ENCODE measurements at regions not wholly inside any gene's neighbourhood (a gene's known extent, or its start where the extent isn't known, plus 50 kb on each side); places are given as distances from the start of the nearest gene placed in this dataset.

- no peaks in the 10 kb centered on the region for H3K9me1 ChIP-seq (replicated peaks; ENCODE audit: control insufficient read depth, extremely low read depth, insufficient read depth, low read length)
- DNase-seq (ENCODE audit: low read depth, low spot score) (no peak), FAIRE-seq (no peak)
- no peak overlapping the region for H3K9ac ChIP-seq (replicated peaks; ENCODE audit: extremely low read depth, insufficient read depth, low read length)
- intact Hi-C loops (cut with micrococcal nuclease) (no loop called here), dilution Hi-C loops (cut with MboI; ENCODE audit: extremely low pct_ligation_motif_present, low sequenced_read_pairs) (no loop called here)
- no peaks in the 10 kb centered on the region for H3K36me3 ChIP-seq (ENCODE audit: control insufficient read depth in 2 of 2, extremely low read depth in 1 of 2, insufficient read depth in 2 of 2, low read length in 2 of 2)
- ChIA-PET POLR2A (no interaction called here), CTCF (no interaction called here)
- no peak overlapping the region for H3K4me2 ChIP-seq (ENCODE audit: insufficient read depth, low read length)
- H3K27ac ChIP-seq (ENCODE audit: insufficient read depth, low read depth, low read length), result no peak overlapping the region
- TF ChIP-seq EZH2 (IDR thresholded peaks at IDR 0.05; ENCODE audit: borderline replicate concordance, low read depth, low read length, severe bottlenecking), result no peak
- no peak for TF ChIP-seq FOS (IDR thresholded peaks at IDR 0.05; ENCODE audit: borderline replicate concordance, insufficient read depth, low read length)
- TF ChIP-seq JUN (IDR thresholded peaks at IDR 0.05; ENCODE audit: borderline replicate concordance, insufficient read depth, insufficient read length, low read depth), result no peak
- TF ChIP-seq POLR2A (IDR thresholded peaks at IDR 0.05; ENCODE audit: low read depth, low read length), result no peak
- no peak for TF ChIP-seq MAX (IDR thresholded peaks at IDR 0.05; ENCODE audit: insufficient read depth, insufficient read length)
- no peak for TF ChIP-seq GATA2 (IDR thresholded peaks at IDR 0.05; ENCODE audit: insufficient read depth, insufficient read length, low read depth, low read length)
- TF ChIP-seq CTCF (IDR thresholded peaks at IDR 0.05; ENCODE audit: extremely low read depth in 1 of 2, insufficient read depth in 1 of 2, low read depth in 1 of 2, low read length in 2 of 2), result no peak
- no peak for TF ChIP-seq MYC (IDR thresholded peaks at IDR 0.05; ENCODE audit: low read depth, low read length)
- TF ChIP-seq POLR2AphosphoS5 (IDR thresholded peaks at IDR 0.05; ENCODE audit: insufficient read depth, low read depth, low read length), result no peak
- peaks cover 2% of the 10 kb centered on the region for H3K9me3 ChIP-seq (replicated peaks; ENCODE audit: control insufficient read depth, insufficient read depth, low read length)
- H3K27me3 ChIP-seq (ENCODE audit: control insufficient read depth in 2 of 2, insufficient read depth in 2 of 2, low read length in 2 of 2), result no peaks in the 10 kb centered on the region
- H3K4me3 ChIP-seq (replicated peaks in 1 of 3; ENCODE audit: insufficient read depth in 1 of 3, low read depth in 1 of 3, low read length in 3 of 3), result no peak overlapping the region
- H4K20me1 ChIP-seq (replicated peaks; ENCODE audit: control insufficient read depth, extremely low read depth, insufficient read depth, low read length), result no peaks in the 10 kb centered on the region
- H3K4me1 ChIP-seq (ENCODE audit: control insufficient read depth, extremely low read depth, insufficient read depth, low read length), result no peaks in the 10 kb centered on the region
- no peak overlapping the region for H2AFZ ChIP-seq (ENCODE audit: low read depth, low read length)
- no peaks in the 10 kb centered on the region for H3K79me2 ChIP-seq (ENCODE audit: control insufficient read depth, insufficient read depth, low read length)
- no TSS peak for BruUV-seq (replicated peaks)
Measured at GRCh38 chr5:167786871-167787578, 504.4 kb upstream of the WWC1 start.

Data from endothelial cell of umbilical vein (primary cell).